ENCODE measurements at regions not wholly inside any gene's neighbourhood (a gene's known extent, or its start where the extent isn't known, plus 50 kb on each side); places are given as distances from the start of the nearest gene placed in this dataset.

DNA sequence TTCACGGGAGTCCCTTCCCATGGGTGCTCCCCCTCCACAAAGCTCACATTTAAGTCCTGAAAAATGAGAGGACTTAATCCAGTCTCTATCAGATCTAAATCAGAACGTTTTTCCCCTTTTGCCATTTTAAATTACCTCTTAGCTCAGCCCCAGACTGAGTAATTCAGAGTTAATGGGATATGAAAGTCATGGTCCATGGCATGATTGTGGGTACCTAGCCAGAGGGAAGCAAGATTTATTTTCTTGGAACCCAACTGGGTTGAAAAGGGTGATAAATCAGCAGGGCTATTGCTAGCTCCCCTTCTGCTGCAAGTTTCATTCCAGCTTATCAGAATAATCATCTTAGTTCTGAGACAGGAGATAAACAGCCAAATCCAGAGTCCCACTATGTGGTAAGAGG lies 320.2 kb upstream of the CHD6 start:
- TF ChIP-seq, protein P1, sequence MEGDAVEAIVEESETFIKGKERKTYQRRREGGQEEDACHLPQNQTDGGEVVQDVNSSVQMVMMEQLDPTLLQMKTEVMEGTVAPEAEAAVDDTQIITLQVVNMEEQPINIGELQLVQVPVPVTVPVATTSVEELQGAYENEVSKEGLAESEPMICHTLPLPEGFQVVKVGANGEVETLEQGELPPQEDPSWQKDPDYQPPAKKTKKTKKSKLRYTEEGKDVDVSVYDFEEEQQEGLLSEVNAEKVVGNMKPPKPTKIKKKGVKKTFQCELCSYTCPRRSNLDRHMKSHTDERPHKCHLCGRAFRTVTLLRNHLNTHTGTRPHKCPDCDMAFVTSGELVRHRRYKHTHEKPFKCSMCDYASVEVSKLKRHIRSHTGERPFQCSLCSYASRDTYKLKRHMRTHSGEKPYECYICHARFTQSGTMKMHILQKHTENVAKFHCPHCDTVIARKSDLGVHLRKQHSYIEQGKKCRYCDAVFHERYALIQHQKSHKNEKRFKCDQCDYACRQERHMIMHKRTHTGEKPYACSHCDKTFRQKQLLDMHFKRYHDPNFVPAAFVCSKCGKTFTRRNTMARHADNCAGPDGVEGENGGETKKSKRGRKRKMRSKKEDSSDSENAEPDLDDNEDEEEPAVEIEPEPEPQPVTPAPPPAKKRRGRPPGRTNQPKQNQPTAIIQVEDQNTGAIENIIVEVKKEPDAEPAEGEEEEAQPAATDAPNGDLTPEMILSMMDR (IDR thresholded peaks at IDR 0.05): no peak
- TF ChIP-seq POLR2A (IDR thresholded peaks at IDR 0.05): no peak

All from uterus (tissue), 2 donors.